K562 (cell line): ENCODE measurements at regions not wholly inside any gene's neighbourhood (a gene's known extent, or its start where the extent isn't known, plus 50 kb on each side); places are given as distances from the start of the nearest gene placed in this dataset.

Source experiments
- CC2D1A ChIP-seq: fragments of 450-650 bp; IDR thresholded peaks from 2 replicates; pipeline ENCODE4 v1.6.1; 2017; ENCODE audit warnings: mild to moderate bottlenecking
- ETV1 ChIP-seq: fragments of 450-650 bp; conservative IDR thresholded peaks from 2 replicates; pipeline ENCODE4 v1.6.1; 2016; ENCODE audit warnings: missing genetic modification characterization, control low read depth, low read depth, missing compliant biosample characterization
- LARP7 ChIP-seq: fragments of 450-650 bp; IDR thresholded peaks from 2 replicates; pipeline ENCODE4 v1.6.1; 2016
- MEIS2 ChIP-seq: fragments of 450-650 bp; IDR thresholded peaks from 2 replicates; pipeline ENCODE4 v1.6.1; 2014; ENCODE audit warnings: mild to moderate bottlenecking; ENCODE audit not compliant: partially characterized antibody
- PBX2 ChIP-seq, 2 experiments: IDR thresholded peaks in 1 of 2; conservative IDR thresholded peaks in 1 of 2; 2 replicates each; pipeline ENCODE4 v1.6.1; 2016; ENCODE audit warnings: low read depth in 2 of 2, mild to moderate bottlenecking in 1 of 2, missing compliant biosample characterization in 1 of 2, missing genetic modification characterization in 1 of 2, moderate library complexity in 1 of 2
- REST ChIP-seq, 2 experiments: fragments of 450-650 bp; formaldehyde crosslinking in 1 of 2; IDR thresholded peaks; 2 replicates each; pipeline versions ENCODE4 v1.4.0 to v1.6.1; 2014 to 2020; ENCODE audit warnings: mild to moderate bottlenecking in 2 of 2, borderline replicate concordance in 1 of 2, low read depth in 1 of 2
- ZNF407 ChIP-seq: fragments of 450-650 bp; IDR thresholded peaks from 2 replicates; pipeline ENCODE4 v1.6.1; 2016; ENCODE audit warnings: low read depth

GRCh38 chr12:83389237-83389996 is 702.7 kb downstream of the TMTC2 start (continued):
- TF ChIP-seq PBX2 (CRISPR knock-in tag; IDR thresholded peaks at IDR 0.05; ENCODE audit: low read depth): no peak
- TF ChIP-seq PBX2 (tag; conservative IDR thresholded peaks at IDR 0.05; ENCODE audit: low read depth): 0 out of 2 replicates have a peak, but pooled peaks have one; percentile 20
- TF ChIP-seq REST (IDR thresholded peaks at IDR 0.05; ENCODE audit: borderline replicate concordance): peak; percentile 67
- TF ChIP-seq REST (CRISPR knock-in tag; IDR thresholded peaks at IDR 0.05; ENCODE audit: low read depth): no peak
- peak; percentile 39 for TF ChIP-seq ETV1
- TF ChIP-seq CC2D1A: peak; percentile 61; the same call in 1 of the 2 replicates
- no peak for TF ChIP-seq LARP7
- TF ChIP-seq ZNF407: no peak
- TF ChIP-seq MEIS2: peak; percentile 20
